Caco-2 (cell line): ENCODE measurements at regions not wholly inside any gene's neighbourhood (a gene's known extent, or its start where the extent isn't known, plus 50 kb on each side); places are given as distances from the start of the nearest gene placed in this dataset.

ENCODE experiments used
- BruUV-seq: library from RNA; stranded (reverse); fragments of 400-500 nt; replicated peaks from 2 replicates; lab custom pipeline; 2021; lab: Mats Ljungman, UMichigan
- CTCF ChIA-PET: fragments of 300-600 bp; sonication (Branson Sonifier 250); formaldehyde crosslinking; loops from one replicate; lab custom pipeline; 2022; ENCODE audit warnings: antibody characterized with exemption; lab: Charles Lee
- POLR2A ChIA-PET: fragments of 300-600 bp; sonication (Branson Sonifier 250); formaldehyde crosslinking; loops from one replicate; lab custom pipeline; 2022; ENCODE audit warnings: antibody characterized with exemption; lab: Charles Lee
- DNase-seq, 2 experiments: peaks; one replicate each; pipeline versions ENCODE4 v3.0.0 to v3.0.0-alpha.2; 2020 to 2022
- H3K27me3 ChIP-seq: replicated peaks from 2 replicates; pipeline ENCODE4 v1.6.0; 2011; ENCODE audit warnings: low read length; ENCODE audit not compliant: control insufficient read depth, insufficient read depth
- H3K36me3 ChIP-seq: 2 replicates; pipeline ENCODE4 v1.5.1; 2011; ENCODE audit warnings: low read length; ENCODE audit not compliant: control insufficient read depth, insufficient read depth
- H3K4me1 ChIP-seq: fragments of 250-450 bp; sonication (Bioruptor Pico); 2 replicates; pipeline ENCODE4 v1.5.1; 2020; ENCODE audit warnings: mild to moderate bottlenecking
- H3K4me3 ChIP-seq: 2 replicates; pipeline ENCODE4 v1.5.1; 2011; ENCODE audit warnings: low read depth, mild to moderate bottlenecking, control low read depth, low read length
- H3K9me3 ChIP-seq: fragments of 250-450 bp; sonication (Bioruptor Pico); 2 replicates; pipeline ENCODE4 v1.5.1; 2020; ENCODE audit warnings: mild to moderate bottlenecking, moderate library complexity
- H3K27ac Mint-ChIP-seq: one replicate; pipeline ENCODE4 v1.8.0; 2022; ENCODE audit warnings: mixed read lengths; ENCODE audit not compliant: unreplicated experiment
- H3K27me3 Mint-ChIP-seq: one replicate; pipeline ENCODE4 v1.8.0; 2022; ENCODE audit warnings: mixed read lengths; ENCODE audit not compliant: insufficient read depth, unreplicated experiment
- H3K36me3 Mint-ChIP-seq: one replicate; pipeline ENCODE4 v1.8.0; 2022; ENCODE audit warnings: mild to moderate bottlenecking, mixed read lengths; ENCODE audit not compliant: insufficient read depth, unreplicated experiment
- H3K4me1 Mint-ChIP-seq: one replicate; pipeline ENCODE4 v1.8.0; 2022; ENCODE audit warnings: low read depth, mixed read lengths; ENCODE audit not compliant: unreplicated experiment
- H3K4me3 Mint-ChIP-seq: one replicate; pipeline ENCODE4 v1.8.0; 2022; ENCODE audit warnings: mild to moderate bottlenecking, moderate library complexity, mixed read lengths; ENCODE audit not compliant: unreplicated experiment
- H3K9me3 Mint-ChIP-seq: one replicate; pipeline ENCODE4 v1.8.0; 2022; ENCODE audit warnings: mixed read lengths; ENCODE audit not compliant: unreplicated experiment
- intact Hi-C: fragments of 100-400 bp; cut with micrococcal nuclease; formaldehyde crosslinking; loops from one replicate; pipeline ENCODE4 v1.10.0; 2022; ENCODE audit not compliant: unreplicated experiment
- TF ChIP-seq, protein P1 (sequence below), 2 experiments: fragments of 200-600 bp in 1 of 2; IDR thresholded peaks; 1 replicate in 1 of 2; 2 replicates in 1 of 2; pipeline versions ENCODE4 v1.5.1 to v1.8.0; 2011 to 2022; ENCODE audit warnings: antibody characterized with exemption in 1 of 2, control low read depth in 1 of 2, inconsistent platforms in 1 of 2, low read depth in 1 of 2, low read length in 1 of 2, mild to moderate bottlenecking in 1 of 2, moderate library complexity in 1 of 2; ENCODE audit not compliant: insufficient read depth in 1 of 2, severe bottlenecking in 1 of 2, unreplicated experiment in 1 of 2

DNA sequence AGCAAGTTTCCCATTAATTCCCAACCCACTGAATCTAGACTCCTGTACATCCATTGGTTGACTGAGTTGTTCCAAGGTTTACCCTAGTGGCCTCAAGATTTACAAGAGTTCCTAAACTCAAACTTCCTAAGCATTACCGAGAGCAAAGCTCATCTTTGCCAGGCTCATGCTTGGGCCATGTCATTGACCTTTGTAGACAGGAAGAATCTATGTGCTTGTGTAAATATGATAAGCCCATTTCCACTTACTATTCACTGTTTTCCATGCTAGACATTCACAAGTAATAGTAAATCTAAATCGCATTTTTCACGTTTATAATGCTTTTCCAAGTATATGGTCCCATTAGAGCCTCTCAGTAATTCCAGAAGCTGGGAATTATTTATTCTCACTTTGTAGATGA lies 534.5 kb upstream of the CLINT1 start:
- Mint-ChIP-seq H3K27ac (no peak overlapping the region), H3K4me3 (no peak overlapping the region), H3K9me3 (no peaks in the 10 kb centered on the region), H3K4me1 (no peaks in the 10 kb centered on the region), H3K36me3 (no peaks in the 10 kb centered on the region), H3K27me3 (peaks cover 9% of the 10 kb centered on the region)
- H3K4me1 ChIP-seq, result no peaks in the 10 kb centered on the region
- H3K36me3 ChIP-seq, result no peaks in the 10 kb centered on the region
- intact Hi-C loops, result no loop called here
- CTCF ChIA-PET, result no interaction called here
- no peak for DNase-seq
- POLR2A ChIA-PET, result no interaction called here
- BruUV-seq, result no TSS peak
- no peak overlapping the region for H3K4me3 ChIP-seq
- TF ChIP-seq, protein P1, sequence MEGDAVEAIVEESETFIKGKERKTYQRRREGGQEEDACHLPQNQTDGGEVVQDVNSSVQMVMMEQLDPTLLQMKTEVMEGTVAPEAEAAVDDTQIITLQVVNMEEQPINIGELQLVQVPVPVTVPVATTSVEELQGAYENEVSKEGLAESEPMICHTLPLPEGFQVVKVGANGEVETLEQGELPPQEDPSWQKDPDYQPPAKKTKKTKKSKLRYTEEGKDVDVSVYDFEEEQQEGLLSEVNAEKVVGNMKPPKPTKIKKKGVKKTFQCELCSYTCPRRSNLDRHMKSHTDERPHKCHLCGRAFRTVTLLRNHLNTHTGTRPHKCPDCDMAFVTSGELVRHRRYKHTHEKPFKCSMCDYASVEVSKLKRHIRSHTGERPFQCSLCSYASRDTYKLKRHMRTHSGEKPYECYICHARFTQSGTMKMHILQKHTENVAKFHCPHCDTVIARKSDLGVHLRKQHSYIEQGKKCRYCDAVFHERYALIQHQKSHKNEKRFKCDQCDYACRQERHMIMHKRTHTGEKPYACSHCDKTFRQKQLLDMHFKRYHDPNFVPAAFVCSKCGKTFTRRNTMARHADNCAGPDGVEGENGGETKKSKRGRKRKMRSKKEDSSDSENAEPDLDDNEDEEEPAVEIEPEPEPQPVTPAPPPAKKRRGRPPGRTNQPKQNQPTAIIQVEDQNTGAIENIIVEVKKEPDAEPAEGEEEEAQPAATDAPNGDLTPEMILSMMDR (IDR thresholded peaks at IDR 0.05; ENCODE audit: insufficient read depth in 1 of 2, low read depth in 1 of 2, low read length in 1 of 2, severe bottlenecking in 1 of 2, unreplicated experiment in 1 of 2), result no peak
- no peaks in the 10 kb centered on the region; the same call in 1 of the 2 replicates for H3K9me3 ChIP-seq
- 0 out of 2 replicates have a peak, but pooled peaks cover 2% of the 10 kb centered on the region for H3K27me3 ChIP-seq

DNA sequence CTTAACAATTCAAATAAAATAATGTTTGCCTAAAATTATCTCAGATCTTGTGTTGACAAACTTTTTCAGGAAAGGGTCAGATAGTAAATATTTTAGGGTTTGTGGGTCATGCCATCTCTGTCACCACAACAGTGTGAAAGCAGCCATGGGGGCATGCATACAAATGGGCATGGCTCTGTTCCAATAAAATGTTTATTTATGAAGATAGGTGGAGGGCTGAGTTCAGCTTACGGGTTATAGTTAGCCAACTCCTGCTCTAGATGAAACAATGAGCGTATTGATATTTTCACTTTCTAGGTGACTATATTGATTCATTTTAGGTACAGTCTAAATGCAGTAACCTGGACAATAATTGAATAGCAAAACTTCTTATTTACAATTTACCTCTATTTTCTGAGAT lies 533.8 kb upstream of the CLINT1 start:
- H3K36me3 ChIP-seq, result no peaks in the 10 kb centered on the region
- Mint-ChIP-seq H3K27ac (no peak overlapping the region), H3K9me3 (no peaks in the 10 kb centered on the region), H3K36me3 (no peaks in the 10 kb centered on the region), H3K4me3 (no peak overlapping the region), H3K27me3 (peaks cover 6% of the 10 kb centered on the region), H3K4me1 (no peaks in the 10 kb centered on the region)
- no peak for DNase-seq
- intact Hi-C loops, result no loop called here
- BruUV-seq, result no TSS peak
- TF ChIP-seq, protein P1 (IDR thresholded peaks at IDR 0.05; ENCODE audit: insufficient read depth in 1 of 2, low read depth in 1 of 2, low read length in 1 of 2, severe bottlenecking in 1 of 2, unreplicated experiment in 1 of 2), result no peak
- ChIA-PET POLR2A (no interaction called here), CTCF (no interaction called here)
- 0 out of 2 replicates have a peak, but pooled peaks cover 2% of the 10 kb centered on the region for H3K27me3 ChIP-seq
- H3K4me1 ChIP-seq, result no peaks in the 10 kb centered on the region
- H3K9me3 ChIP-seq, result no peaks in the 10 kb centered on the region; the same call in 1 of the 2 replicates
- H3K4me3 ChIP-seq, result no peak overlapping the region

DNA sequence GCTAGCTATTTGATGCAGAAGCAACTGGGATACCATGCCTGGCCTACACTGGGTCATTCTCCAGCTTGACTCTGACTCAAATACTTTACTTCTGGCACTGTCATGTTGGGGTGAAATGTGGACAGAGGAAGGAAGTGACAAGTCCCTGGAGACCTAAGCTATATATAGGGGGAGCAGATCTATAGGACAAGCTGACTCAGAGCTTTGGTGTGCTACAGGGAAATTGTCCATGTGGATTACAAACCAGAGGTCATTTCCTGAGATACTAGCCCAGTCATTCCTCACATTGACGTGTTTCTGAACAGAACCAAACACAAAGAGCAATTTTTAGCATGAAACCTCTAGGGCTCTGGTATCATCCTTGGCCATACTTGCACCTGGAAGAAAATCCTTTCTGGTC lies 531.6 kb upstream of the CLINT1 start:
- TF ChIP-seq, protein P1 (IDR thresholded peaks at IDR 0.05; ENCODE audit: insufficient read depth in 1 of 2, low read depth in 1 of 2, low read length in 1 of 2, severe bottlenecking in 1 of 2, unreplicated experiment in 1 of 2), result no peak
- no peak overlapping the region for H3K27ac Mint-ChIP-seq
- no peaks in the 10 kb centered on the region for H3K36me3 ChIP-seq
- no peak for DNase-seq
- H3K4me1 Mint-ChIP-seq, result no peaks in the 10 kb centered on the region
- H3K36me3 Mint-ChIP-seq, result no peaks in the 10 kb centered on the region
- H3K4me3 Mint-ChIP-seq, result no peak overlapping the region
- no TSS peak for BruUV-seq
- H3K9me3 Mint-ChIP-seq, result no peaks in the 10 kb centered on the region
- intact Hi-C loops, result no loop called here
- H3K9me3 ChIP-seq, result no peaks in the 10 kb centered on the region; the same call in 1 of the 2 replicates
- H3K4me1 ChIP-seq, result no peaks in the 10 kb centered on the region
- no peak overlapping the region for H3K4me3 ChIP-seq
- CTCF ChIA-PET, result no interaction called here
- H3K27me3 ChIP-seq, result no peaks in the 10 kb centered on the region
- POLR2A ChIA-PET, result no interaction called here
- H3K27me3 Mint-ChIP-seq, result peaks cover 3% of the 10 kb centered on the region
